SU-DHL-6 (cell line): ENCODE measurements at regions not wholly inside any gene's neighbourhood (a gene's known extent, or its start where the extent isn't known, plus 50 kb on each side); places are given as distances from the start of the nearest gene placed in this dataset.

Experiments
- CTCF ChIP-seq: fragments of 200-600 bp; sonication (generic); IDR thresholded peaks from one replicate; pipeline ENCODE4 v1.5.1; 2017; ENCODE audit warnings: antibody characterized with exemption, mild to moderate bottlenecking, low read length, moderate library complexity; ENCODE audit not compliant: insufficient read depth, poor library complexity, severe bottlenecking
- EZH2phosphoT487 ChIP-seq: fragments of 200-600 bp; sonication (generic), shearing (Covaris generic); conservative IDR thresholded peaks from 2 replicates; pipeline ENCODE4 v1.6.1; 2018; ENCODE audit warnings: mild to moderate bottlenecking, antibody characterized with exemption, low read length, moderate library complexity, mixed read lengths

- TF ChIP-seq CTCF, result no peak
- no peak for TF ChIP-seq EZH2phosphoT487
These were observed 69.0 kb upstream of the CCN2 start for GRCh38 chr6:132020138-132020581.
